ENCODE measurements at regions not wholly inside any gene's neighbourhood (a gene's known extent, or its start where the extent isn't known, plus 50 kb on each side); places are given as distances from the start of the nearest gene placed in this dataset.

DNA sequence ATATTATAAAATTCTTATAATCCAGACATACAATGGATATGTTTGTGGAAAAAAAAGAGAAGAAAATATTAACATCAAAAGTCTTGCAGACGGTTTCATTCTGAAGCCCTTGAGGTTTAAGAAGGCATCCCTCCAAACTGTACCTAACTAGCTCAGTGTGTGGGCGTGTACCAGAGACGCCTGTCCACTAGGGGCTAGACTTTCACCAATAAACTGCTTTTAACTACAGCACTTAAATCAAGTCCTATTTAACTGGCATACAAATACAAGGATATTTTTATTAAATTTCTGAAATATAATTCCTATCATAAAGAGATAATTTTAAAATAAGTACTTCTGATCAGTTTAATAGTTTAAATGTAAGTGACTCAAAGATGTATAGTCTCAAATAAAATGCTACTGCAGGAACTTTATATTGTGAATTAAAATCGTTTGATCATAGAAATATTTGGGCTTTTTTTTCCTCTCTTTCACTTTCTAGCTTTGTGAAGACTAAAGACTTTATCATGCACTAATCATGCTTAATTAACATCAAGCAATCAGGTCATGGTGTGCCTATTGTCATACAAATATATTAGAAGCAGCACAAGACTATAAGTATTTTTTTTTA, 437.7 kb downstream of the SATB2 start:
- DNase-seq: peak; percentile 29

DNA sequence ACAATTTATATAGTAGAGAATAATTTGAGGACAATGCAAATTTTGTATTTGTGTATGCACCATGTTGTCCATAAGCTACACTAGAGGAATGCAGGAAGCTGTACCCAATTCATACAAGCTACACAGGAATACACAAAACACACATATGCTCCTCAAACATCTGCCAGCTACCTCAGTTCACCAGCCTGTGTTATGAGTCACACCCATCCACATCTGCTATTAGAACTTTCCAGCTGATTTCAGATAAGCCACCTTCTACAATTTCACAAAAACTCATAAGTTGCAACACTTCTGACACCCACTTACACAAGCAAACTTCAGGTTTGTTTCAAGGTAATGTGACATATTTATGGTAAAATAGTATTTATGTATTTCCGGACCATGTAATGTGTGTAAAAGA, 438.9 kb downstream of the SATB2 start:
- no peak for DNase-seq

DNA sequence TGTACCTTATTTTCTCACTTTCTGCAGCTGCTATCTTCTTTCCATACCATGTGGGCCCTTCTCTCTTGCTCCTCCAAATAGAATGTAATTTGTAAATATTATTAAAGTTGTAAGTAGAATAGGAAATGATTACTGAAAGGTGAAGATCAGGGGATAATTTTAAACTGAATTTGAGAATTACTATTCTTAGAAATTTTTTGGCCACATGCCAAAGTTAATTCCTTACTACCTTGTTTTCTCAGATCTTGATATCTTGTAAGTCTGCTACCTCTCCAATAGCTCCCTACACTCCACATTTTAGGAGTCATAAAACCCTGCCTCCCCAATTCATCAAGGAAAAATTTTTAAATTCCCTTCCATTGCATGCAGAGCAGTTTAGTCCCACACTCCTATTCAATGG, 442.7 kb downstream of the SATB2 start:
- DNase-seq: no peak

DNA sequence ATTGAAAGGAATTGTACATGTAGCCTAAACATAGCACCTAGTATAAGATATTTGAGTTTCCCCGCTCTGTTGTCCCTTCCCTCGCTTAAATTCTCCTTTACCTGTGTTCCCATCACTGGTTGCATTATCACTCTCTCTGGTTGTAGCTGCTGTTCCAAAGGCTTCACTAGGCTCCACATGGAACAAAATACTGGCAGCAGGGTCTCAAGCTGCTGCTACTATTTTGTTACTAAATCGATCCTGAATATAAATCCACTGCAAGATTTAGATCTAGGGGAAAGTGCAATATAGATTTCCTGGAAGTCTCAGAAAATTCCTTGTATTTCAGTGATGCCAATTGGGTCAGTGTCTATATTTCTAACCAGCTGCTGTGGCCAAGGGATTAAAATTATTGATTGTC, 443.5 kb downstream of the SATB2 start:
- no peak for DNase-seq

DNA sequence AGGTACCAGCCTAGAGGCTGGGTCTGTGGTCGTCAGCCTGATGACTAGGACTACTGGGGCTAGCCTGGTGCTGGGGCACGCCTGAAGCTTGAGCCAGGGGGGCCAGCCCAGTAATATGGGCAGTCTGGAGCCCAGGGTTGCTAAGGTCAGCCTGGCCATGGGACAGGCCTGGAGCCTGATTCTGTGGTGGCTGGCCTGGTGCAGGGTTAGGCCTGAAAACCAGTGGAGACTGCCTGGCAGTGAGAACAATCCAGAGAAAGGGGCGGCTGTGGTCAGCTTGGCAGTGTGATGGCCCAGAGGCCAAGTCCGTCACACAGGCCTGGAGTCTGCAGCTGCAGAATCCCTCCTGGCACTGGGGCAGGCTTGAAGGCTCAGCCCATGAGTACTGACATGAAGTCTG, 445.8 kb downstream of the SATB2 start:
- DNase-seq: no peak

DNA sequence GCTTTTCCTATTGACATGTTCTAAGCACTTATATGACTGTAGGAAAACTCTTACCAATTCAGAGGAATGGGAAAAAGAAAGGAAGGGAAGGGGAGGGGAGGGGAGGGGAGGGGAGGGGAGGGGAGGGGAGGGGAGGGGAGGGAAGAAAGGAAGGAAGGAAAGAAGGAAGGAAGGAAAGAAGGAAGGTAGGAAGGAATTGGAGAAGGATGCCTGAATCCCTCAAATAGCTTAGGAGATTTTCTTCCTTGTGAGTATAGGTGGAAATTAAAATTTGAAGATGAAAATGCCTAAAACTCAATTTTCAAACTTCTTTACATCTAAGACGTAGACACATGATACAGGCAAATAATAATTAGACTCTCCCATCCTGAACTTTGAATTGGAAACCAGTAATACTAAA, 463.1 kb downstream of the SATB2 start:
- DNase-seq: no peak

DNA sequence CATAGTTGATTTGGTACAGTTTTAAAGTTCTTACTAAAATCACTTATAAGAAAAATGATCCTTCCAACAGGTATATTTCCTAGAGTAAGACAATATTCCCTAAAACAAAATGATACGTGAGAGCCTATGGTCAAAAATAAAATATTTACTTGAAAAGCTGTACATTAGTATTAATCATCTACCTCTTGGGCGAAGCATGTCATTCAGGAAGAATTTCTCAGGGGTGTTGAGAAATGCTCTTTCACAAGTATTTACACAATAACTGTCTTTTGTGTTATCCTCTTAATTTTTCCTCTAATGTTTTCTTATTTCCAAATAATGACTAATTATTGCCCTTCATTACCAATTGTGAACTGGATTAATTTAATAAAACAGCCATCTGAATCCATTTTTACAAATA, 466.3 kb downstream of the SATB2 start:
- no peak for DNase-seq

DNA sequence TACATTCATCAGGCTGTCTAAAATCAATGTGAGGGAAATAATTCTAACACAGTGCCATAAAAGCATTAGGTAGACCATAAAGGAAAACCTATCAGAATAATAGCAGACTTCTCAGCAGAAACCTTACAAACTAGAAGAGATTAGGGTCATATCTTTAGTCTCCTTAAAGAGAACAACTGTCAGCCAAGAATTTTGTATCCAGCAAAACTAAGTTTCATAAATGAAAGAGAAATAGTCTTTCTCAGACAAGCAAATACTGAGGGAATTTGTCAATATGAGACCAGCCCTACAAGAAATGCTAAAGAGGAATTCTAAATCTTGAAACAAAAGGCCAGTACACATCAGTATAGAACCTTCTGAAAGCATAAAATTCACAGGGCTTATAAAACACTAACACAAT, 482.0 kb downstream of the SATB2 start:
- no peak for DNase-seq

DNA sequence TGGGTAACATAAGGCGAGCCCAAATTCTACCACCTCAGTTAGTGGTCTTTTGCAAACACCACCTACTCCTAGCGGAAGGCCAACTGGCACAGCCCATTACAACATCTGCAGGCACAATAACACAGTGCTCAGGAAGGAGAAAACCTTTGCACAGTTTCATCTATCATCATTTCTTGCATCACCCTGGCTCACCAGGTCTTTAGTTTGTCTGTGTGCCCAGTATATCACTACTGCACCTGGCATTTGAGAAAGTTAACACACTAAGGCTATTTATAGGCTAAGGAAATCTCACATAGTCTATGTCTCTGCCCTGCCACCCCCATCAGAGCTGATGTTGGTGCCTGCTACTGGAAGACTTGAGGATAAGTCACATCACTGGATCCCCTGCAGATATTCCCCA, 484.0 kb downstream of the SATB2 start:
- DNase-seq: no peak

DNA sequence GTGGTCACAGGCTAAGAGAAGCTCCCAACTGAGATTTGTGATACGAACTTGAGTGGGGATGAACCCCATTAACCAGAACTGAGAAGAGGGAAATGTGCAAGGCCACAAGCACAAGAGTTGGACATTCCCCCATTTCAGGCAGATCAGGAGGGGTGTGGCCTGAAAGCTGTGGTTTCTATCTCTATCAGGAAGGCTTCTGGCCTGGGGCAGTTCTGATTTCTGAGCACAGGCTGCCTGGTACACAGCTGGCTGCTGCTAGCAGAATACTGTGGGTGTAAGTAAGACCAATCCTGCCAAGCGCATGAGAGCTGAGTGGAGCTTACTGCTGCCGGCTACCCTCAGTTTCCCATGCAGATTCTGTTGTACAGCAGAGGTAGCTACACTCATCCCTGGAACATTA, 484.6 kb downstream of the SATB2 start:
- DNase-seq: no peak

DNA sequence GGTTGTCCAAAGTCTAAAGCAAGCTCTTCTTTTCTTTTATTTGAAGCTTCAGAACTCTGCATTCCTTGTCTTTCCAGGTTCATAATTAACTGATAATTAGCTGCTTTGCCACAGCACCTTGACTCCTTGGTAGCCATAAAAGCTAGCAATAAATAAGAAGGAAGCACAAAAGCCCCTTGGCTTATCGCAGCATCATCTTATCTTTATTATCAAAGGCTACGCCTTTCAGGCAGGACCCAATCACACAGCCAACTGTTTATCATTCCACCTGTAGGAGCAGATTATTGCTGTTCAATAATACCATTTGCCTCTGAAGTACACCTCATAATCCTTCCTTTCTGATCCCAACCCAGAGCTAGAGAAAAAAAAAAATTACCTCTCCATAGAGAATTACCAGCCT, 489.2 kb downstream of the SATB2 start:
- DNase-seq: no peak

DNA sequence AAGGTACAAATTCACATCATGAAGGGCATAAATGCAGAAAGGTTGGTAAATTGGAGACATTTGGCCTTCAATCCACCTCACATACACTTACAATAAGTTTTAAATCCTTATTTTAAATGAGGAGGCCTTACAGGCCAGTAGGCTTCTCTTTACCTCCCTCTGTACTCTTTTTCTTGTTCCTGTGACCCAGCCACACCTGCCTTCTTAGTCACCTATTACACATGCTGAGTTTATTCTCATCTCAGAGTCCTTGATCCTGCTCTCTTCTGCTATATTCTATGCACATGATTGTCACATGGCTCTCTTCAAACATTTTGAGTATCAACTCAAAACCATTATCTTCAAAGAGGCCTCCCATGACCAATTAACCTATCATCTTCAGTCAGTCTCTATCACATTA, 491.5 kb downstream of the SATB2 start:
- DNase-seq: no peak

DNA sequence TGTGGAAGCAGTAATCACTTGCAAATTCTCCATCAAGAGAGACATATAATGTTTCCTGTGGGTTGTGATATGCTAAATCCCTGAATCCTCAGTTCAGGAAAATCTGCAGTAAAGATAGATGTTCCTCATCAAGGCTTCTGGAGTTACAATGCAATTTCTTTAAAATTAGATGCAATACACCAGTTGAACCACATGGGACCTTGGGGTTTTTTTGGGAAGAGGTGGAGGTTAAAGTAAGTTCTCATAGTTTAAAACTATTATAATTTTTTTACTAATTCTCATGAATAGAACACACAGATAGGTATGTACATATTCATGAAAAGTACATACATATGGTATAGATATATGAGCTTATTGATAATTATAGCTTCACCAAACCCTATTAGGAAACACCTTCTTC, 496.2 kb downstream of the SATB2 start:
- no peak for DNase-seq

DNA sequence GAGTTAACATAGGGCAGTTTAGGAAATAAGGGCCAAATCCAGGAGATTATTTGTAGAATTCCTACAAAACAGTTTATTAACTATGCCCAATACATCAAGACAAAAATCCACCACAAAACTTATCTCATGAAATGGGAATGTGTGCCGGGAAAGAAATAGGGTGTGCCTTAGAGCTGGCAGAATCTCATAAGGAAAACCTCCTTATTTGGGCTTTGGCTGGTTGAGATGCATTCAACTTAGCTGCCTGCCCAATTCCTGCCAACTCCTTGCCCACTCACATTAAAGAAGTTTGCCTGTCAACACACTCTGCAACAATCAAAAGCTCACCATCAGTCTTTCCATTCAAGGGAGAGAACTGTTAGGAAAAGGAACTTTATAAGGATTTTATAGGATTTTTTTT, 500.6 kb downstream of the SATB2 start:
- no peak for DNase-seq

DNA sequence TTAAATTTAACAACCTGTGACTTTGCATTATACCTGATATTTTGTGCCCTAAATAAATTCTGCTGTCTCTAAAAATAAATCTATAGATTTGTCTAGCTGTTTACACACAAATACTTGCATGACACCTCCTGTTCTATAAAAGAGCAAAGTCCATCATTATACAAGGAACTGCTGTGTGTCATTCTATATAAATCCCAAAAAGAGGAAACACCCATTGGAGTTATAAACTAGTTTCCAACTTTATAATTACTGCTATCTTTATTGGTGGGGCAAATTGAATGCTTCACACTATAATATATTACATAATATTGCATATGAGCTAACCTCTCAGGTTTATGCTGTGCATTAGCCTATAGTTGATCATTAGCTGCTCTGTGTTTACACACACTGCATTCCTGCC, 504.4 kb downstream of the SATB2 start:
- no peak for DNase-seq

DNA sequence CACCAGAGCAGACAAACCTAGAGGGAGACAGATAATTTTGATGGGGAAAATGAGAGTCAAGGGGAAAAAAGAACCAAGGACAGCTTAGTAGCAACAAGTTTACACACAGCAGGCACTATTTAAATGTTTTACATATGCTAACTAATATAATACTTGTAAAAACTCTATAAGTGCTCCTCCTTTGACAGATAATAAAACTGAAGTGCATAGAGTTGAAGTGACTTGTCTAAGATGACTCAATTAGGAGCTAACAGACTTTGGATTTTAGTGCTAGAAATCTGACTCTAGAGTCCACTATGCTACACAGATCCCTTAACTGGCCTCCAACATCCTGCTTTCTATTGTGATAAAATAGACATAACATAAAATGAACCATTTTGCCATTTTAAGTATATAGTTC, 506.9 kb downstream of the SATB2 start:
- no peak for DNase-seq

DNA sequence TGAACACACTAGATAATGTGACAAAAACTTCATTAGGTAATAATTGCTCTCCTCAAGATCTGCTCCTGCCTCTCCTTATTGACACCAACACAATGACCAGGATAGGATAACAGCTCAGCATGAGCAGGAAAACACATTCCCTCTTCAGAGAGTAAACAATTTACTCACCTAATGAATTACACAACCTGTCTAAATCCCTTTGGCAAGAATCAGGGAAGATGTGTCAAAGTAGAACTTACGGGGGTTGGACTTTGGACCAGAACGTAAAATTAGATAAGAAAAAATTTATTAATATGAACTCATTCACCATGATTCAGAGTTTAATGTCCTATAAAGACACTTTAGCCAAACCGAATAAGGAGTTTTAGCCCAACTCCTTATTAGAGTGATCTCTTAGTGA, 512.2 kb downstream of the SATB2 start:
- no peak for DNase-seq

DNA sequence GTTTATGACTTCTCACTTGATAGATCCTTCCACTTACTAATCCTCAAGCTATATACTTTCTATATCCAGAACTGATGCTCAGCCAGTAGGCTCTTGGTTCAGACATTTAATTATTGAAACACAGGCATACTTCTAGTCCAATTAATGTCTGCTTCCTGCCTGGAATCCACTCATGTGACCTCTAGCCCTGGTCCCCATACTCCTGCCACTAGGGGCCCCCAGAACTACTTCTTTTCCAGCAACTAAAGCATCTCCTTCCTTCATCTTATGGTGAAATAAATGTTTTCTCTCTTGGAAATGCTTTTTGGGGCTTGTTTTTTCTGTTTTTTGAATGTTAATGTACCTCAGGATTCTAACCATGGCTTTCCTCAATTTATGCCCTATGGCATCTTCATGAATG, 527.6 kb downstream of the SATB2 start:
- no peak for DNase-seq

DNA sequence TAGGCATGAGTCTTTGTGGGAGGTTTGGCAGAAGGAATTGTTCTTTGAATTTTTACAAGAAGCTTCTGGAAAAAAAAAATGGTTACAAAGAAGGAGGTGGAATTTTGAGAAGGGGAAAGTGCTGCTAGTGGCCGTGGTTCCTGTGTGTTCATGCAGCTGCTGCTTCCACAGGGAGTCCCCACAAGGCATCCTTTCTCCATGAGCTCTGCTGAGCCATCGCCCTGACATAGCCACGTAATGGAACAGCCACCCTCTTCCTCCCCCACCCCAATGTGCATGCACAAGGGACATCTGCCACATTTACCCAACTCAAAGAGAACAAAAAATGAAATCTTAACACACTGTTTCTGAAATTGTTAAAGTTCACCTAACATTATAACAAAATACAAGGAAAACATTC, 529.7 kb downstream of the SATB2 start:
- DNase-seq: no peak

DNA sequence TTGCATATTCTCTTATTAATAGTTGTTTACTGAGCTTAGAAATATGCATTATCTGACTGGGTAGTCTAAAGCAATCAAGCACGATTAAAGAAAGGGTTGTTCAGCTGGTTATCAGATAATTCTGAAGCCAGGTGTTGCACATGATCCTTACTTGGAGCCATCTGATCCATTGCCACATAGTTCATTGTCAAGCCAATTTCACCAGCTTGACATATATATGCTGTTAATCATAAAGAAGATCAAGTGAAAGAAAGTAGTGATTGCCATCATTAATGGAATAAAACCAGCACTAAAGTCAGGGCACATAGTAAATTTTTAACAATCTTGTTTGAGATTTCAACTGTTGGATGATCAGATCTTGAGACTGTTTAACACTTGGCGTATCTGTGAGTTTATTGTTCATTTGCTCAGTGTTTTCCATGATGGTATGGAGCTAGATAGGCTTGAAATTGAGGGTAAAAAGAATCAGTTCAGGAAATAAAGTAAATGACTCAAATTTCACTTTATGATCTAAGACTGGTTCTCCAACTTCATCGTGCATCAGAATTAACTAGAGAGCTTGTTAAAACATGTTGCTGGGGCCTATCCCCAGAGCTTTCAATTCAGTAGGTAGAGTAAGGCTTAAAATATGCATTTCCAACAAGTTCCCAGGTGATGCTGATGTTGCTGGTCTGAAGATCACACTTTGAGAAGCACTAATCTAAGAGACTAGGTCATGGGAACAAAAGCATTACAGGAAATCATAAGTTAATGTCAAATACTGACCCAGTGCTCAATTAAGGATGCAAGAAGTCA, 539.6 kb downstream of the SATB2 start:
- no peak for DNase-seq

DNA sequence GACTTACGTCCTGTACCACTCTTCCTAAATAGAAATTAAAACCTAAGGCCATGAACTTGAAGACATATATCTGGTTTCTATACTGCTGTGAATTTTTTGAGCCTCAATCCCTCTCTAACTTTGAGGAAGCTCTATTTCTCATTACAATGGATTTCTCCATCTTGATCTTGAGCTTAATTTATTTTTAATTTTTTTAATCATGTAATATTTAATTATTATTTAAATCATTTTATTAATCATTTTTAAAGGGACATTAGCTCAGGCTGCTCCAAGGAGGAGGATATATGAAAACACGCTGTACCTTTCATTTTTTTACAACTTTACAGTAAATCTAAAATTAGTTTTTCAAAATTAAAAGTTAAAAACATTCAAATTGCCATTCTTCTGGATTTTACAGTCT, 540.5 kb downstream of the SATB2 start:
- no peak for DNase-seq

DNA sequence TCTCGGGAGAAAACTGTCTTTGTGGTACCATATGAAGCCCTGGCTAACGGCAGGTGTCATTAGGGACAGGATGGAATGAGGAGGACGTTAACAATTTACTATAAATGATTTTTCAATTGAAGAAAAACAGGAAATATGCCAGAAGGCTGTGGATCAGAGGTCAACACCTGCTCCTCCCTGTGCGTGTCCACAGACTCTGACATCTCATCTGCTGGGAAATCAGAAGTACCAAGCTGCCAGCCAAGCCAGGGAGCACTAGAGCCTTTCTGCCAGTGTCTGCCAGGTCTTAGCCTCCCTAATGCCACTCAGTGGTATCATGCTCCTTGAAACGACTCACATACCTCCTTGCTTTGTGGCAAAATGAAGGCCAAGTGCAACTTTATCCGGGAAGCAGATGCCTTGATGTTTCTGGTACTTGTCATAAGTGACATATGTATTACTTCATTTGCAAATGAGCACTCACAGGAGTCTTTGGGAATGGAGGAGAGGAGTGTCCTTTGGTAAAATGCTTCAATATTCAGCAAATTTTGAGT, 541.1 kb downstream of the SATB2 start:
- no peak for DNase-seq

DNA sequence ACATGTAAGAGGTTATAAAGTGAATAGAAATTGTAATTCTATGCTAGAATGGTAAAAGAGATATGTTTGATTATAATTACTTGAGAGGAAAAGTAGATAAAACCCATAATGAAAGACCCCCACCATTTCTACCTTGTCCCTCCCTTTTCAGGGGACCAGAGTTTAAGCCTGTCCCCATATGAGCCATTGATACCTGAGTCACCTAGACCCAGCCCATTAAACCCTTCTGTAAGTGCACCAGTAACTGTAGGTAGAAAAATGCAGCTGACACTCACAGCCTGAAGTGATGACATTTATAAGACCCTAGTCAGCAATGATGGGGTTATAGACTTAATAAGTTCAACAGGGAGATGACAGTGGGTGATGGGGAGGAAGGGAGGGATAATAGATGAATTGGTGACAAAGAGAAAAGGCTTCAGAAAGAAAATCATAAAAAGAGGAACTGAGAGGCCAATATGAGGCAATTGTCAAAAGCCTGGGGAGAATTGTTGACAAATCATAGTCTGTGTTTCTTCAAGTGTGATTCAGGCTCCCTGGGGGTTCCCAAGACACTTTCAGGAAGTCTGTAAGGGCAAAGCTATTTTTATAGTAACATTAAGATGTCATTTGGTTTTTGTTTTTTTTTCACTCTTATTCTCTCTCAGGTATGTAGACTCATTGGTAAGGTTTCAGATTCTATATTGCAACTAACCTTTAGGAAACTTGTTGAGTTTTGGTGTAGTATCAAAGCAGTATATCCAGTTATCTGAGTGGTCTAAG, 544.2 kb downstream of the SATB2 start:
- no peak for DNase-seq
